ENCODE measurements at regions not wholly inside any gene's neighbourhood (a gene's known extent, or its start where the extent isn't known, plus 50 kb on each side); places are given as distances from the start of the nearest gene placed in this dataset.

DNA sequence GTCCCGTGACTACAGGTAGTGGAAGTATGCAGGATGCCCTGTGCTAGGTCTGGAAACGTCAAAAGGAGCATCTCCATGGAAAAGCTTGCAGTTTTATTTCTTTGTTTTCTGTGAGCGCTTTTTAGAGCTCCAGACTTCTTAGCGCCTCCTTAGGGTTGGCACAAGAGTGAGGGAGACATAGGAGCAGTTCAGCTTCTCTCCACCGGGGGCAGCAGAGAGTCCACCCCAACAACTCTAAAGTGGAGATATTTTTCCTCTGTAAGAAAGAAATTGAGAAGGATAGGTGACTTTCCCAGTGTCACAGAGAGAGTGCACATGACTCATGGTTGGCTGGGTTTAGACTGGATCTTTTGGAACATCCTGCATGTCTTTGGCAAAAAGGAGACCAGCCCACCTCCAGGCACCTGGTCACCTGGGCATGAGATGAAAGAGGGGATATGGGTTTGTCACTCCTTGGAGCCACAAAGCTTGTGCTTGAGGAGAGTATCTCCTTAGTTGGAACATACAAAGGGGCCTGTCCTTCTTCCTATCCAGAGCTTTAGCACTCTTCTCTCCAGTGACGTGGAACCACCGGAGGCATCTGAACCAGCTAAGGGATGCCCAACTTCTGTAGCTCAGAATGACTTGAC is 637.7 kb downstream of the SEMA5A start:
- DNase-seq (ENCODE audit: low spot score): no peak
- TF ChIP-seq, protein P1, sequence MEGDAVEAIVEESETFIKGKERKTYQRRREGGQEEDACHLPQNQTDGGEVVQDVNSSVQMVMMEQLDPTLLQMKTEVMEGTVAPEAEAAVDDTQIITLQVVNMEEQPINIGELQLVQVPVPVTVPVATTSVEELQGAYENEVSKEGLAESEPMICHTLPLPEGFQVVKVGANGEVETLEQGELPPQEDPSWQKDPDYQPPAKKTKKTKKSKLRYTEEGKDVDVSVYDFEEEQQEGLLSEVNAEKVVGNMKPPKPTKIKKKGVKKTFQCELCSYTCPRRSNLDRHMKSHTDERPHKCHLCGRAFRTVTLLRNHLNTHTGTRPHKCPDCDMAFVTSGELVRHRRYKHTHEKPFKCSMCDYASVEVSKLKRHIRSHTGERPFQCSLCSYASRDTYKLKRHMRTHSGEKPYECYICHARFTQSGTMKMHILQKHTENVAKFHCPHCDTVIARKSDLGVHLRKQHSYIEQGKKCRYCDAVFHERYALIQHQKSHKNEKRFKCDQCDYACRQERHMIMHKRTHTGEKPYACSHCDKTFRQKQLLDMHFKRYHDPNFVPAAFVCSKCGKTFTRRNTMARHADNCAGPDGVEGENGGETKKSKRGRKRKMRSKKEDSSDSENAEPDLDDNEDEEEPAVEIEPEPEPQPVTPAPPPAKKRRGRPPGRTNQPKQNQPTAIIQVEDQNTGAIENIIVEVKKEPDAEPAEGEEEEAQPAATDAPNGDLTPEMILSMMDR (IDR thresholded peaks at IDR 0.05): peak in 2 of 4 experiments; percentile 14 to 16
- no peak for TF ChIP-seq POLR2A (IDR thresholded peaks at IDR 0.05)
- 75% methylated on average over 7 of the region's 7 CpGs for WGBS
- H3K27me3 ChIP-seq (replicated peaks; ENCODE audit: insufficient read depth): no peaks in the 10 kb centered on the region
- H3K4me3 ChIP-seq: no peak overlapping the region
- no peaks in the 10 kb centered on the region for H3K36me3 ChIP-seq
- H3K4me1 ChIP-seq (replicated peaks): no peaks in the 10 kb centered on the region
- intact Hi-C loops (cut with DNase I): no loop called here
- no peak overlapping the region for H3K27ac ChIP-seq
- no peaks in the 10 kb centered on the region for H3K9me3 ChIP-seq

DNA sequence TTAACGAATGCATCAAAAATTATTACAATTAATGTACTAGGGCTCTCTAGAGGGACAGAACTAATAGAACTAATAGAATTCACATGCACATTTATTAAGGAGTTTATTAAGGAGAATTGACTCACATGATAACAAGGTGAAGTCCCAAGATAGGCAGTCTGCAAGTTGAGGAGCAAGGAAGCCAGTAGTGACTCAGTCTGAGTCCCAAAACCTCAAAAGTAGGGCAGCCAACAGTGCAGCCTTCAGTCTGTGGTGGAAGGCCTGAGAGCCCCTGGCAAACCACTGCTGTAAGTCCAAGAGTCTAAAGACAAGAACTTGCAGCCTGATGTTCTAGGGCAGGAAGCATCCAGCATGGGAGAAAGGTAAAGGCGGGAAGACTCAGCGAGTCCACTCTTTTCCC is 633.8 kb downstream of the SEMA5A start:
- WGBS: 95% methylated on average over 3 of the region's 3 CpGs
- intact Hi-C loops (cut with DNase I): no loop called here
- DNase-seq (ENCODE audit: low spot score): no peak
- H3K27me3 ChIP-seq (replicated peaks; ENCODE audit: insufficient read depth): no peaks in the 10 kb centered on the region
- no peaks in the 10 kb centered on the region for H3K36me3 ChIP-seq
- TF ChIP-seq, protein P1 (IDR thresholded peaks at IDR 0.05): no peak
- no peak for TF ChIP-seq POLR2A (IDR thresholded peaks at IDR 0.05)
- no peaks in the 10 kb centered on the region for H3K9me3 ChIP-seq
- no peaks in the 10 kb centered on the region for H3K4me1 ChIP-seq (replicated peaks)
- H3K27ac ChIP-seq: no peak overlapping the region
- no peak overlapping the region for H3K4me3 ChIP-seq

DNA sequence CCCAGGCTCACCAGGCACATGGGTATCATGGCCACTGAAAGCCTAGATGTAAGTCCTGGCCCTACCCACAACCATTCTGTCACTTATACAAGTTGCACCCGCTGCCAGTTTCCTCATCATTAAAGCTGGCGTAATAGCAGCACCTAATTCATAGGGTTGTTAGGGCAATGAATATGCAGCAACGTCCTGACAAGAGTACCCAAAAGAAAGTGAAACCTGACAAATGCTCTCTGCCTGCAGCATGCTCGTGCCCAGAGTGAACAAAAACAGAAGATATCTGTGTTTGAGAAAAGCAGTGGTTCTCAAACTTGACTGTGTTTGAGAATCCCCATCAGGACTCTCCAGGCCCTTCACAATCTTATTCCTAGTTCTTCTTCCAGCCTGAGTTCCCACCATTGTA is 632.4 kb downstream of the SEMA5A start:
- Histone ChIP-seq H3K9me3 (no peaks in the 10 kb centered on the region), H3K4me3 (no peak overlapping the region), H3K4me1 (replicated peaks) (no peaks in the 10 kb centered on the region), H3K27me3 (replicated peaks; ENCODE audit: insufficient read depth) (no peaks in the 10 kb centered on the region), H3K36me3 (no peaks in the 10 kb centered on the region), H3K27ac (no peak overlapping the region)
- intact Hi-C loops (cut with DNase I): no loop called here
- TF ChIP-seq POLR2A (IDR thresholded peaks at IDR 0.05): no peak
- no peak for TF ChIP-seq POLR2AphosphoS5 (IDR thresholded peaks at IDR 0.05)
- TF ChIP-seq, protein P1 (IDR thresholded peaks at IDR 0.05): no peak
- DNase-seq (ENCODE audit: low spot score): no peak
- 85% methylated on average over 4 of the region's 4 CpGs for WGBS

DNA sequence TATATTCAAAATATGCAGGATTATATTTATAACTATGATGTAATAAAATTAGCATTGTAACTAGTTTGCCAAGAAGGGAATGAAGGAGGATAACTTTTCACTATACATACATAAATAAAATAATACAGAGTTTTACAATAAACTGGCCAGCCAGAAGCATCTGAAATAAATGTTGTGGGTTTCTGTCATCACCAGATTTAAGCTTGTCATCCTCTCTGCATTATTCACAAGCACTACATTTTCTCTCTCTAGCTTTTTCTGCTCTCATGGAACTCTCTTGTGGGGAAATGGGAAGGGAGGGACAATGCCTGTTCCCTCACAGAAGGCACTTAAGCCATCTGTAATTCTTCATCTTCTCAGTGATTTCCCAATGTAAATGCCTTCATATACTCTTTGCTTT is 626.8 kb downstream of the SEMA5A start:
- Histone ChIP-seq H3K4me1 (replicated peaks) (no peaks in the 10 kb centered on the region), H3K27ac (no peak overlapping the region), H3K36me3 (no peaks in the 10 kb centered on the region), H3K9me3 (no peaks in the 10 kb centered on the region), H3K27me3 (replicated peaks; ENCODE audit: insufficient read depth) (no peaks in the 10 kb centered on the region), H3K4me3 (no peak overlapping the region)
- TF ChIP-seq, protein P1 (IDR thresholded peaks at IDR 0.05): no peak
- TF ChIP-seq POLR2AphosphoS5 (IDR thresholded peaks at IDR 0.05) (no peak), POLR2A (IDR thresholded peaks at IDR 0.05) (no peak)
- intact Hi-C loops (cut with DNase I): no loop called here
- DNase-seq (ENCODE audit: low spot score): no peak

DNA sequence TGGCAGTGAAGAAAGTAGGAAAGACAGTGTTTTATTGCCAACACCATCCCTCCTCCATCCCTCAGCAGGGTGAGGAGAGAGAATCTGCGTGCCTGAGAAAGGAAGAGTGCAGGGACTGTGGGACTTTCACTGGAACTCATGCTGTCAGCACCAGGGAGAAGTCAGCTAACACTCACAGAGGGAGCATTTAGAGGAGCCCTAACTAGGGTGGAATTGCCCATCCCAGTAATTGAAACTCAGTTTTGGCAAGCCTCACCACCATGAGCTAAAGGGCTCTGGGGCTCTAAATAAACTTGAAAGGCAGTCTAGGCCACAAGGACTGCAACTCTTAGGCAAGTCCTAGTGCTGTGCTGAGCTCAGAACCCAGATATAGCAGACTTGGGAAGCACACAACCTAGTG is 622.3 kb downstream of the SEMA5A start:
- TF ChIP-seq POLR2AphosphoS5 (IDR thresholded peaks at IDR 0.05): no peak
- no peak for TF ChIP-seq POLR2A (IDR thresholded peaks at IDR 0.05)
- TF ChIP-seq, protein P1 (IDR thresholded peaks at IDR 0.05): no peak
- no peak overlapping the region for H3K27ac ChIP-seq
- H3K9me3 ChIP-seq: no peaks in the 10 kb centered on the region
- no peaks in the 10 kb centered on the region for H3K36me3 ChIP-seq
- no peak for DNase-seq (ENCODE audit: low spot score)
- intact Hi-C loops (cut with DNase I): no loop called here
- 72% methylated on average over 1 of the region's 1 CpG for WGBS
- H3K4me1 ChIP-seq (replicated peaks): no peaks in the 10 kb centered on the region
- no peak overlapping the region for H3K4me3 ChIP-seq
- H3K27me3 ChIP-seq (replicated peaks; ENCODE audit: insufficient read depth): no peaks in the 10 kb centered on the region
